G401 (cell line): ENCODE measurements at regions not wholly inside any gene's neighbourhood (a gene's known extent, or its start where the extent isn't known, plus 50 kb on each side); places are given as distances from the start of the nearest gene placed in this dataset.

Source experiments
- DNase-seq: peaks from one replicate; pipeline ENCODE4 v3.0.0-alpha.2; 2015; ENCODE audit warnings: low spot score
- in situ Hi-C: cut with HindIII; loops from 2 replicates; pipeline ENCODE4 v1.10.0; 2016; ENCODE audit warnings: low sequenced_read_pairs, mixed read lengths

DNA sequence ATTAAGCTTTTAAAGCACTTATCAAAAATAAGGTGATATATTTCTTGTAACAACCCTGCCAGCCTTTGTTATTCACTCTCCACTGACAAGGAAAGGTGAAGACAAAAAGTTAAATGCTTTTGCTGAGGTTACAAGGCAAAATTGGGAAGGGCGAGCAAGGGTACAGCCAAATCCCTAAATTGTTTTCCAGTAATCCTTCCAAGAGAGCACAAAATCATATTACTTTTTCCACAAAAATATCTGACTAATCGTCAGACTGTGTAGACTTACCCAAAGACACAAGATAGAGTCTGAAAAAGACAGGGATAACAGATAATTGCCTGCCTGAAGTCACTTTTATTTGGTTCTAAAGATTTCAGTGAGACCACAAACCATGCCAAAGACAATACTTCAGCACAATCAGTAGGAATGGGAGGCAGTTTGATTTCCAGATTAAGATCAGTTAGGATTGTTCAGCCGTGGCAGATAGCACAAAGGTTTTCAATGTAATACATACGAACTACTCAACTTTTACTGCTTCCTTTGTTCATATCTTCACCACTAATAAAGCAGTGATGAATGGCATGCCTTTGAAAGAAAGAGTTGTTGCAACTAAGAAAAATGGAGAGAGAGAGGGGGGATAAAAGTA, 383.8 kb upstream of the TUSC1 start:
- in situ Hi-C loops: no loop called here
- DNase-seq: no peak

DNA sequence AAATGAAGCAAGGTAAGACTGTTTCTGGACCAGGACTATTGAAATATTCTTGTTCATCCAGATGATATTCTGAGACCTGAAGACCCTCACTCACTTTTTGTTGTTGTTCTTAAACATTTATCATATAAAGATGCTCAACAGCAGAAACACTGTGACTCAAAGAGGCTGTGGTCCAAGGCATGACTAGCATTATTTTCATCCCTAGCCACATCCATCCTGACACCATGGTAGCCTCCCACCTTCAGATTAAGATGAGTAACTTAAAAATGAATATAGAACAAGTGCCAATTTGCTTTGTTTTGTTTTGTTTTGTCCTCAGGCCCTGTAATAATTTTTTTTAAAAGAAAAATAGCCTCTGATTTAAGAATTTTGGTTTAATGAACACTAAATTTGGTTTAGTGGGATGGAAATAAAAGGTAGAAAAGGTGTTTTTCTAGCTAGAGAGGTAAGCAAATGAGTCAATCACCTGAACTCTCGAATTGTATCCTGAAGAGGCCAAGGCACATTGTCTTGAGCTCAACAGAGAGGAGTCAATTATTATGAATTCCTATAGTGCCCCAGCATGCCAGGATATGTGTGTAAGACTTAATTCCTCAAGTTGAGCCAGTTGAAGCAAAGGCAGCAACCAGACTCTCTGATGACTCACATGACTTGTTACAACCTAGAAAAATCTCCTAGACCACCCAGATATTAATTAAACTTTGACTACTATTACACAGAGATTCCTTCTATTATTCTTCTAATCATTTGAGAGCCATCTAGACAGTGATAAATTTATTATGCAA, 380.1 kb upstream of the TUSC1 start:
- in situ Hi-C loops: no loop called here

DNA sequence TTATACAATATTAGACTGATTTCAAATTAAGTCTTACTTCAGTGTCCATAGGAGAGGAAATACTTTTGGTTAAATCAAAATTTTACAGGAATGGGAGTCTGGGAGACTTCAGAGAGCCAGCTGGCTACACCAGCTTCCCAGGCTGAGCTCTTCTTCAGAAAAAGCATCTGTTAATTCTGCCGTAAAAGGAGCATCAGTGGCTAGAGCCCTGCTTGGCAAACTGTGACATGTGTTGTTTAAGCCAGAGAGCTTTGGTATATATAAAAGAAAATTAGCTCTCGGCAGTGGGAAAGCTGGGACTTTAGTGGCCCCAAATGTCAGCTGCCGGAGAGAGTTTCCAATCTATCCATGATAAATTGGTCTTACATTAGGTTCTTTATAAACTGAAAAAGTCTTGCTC, 378.8 kb upstream of the TUSC1 start:
- in situ Hi-C loops: no loop called here
- DNase-seq: no peak

More for the DNA sequence above, 380.1 kb upstream of the TUSC1 start:
- no peak for DNase-seq

DNA sequence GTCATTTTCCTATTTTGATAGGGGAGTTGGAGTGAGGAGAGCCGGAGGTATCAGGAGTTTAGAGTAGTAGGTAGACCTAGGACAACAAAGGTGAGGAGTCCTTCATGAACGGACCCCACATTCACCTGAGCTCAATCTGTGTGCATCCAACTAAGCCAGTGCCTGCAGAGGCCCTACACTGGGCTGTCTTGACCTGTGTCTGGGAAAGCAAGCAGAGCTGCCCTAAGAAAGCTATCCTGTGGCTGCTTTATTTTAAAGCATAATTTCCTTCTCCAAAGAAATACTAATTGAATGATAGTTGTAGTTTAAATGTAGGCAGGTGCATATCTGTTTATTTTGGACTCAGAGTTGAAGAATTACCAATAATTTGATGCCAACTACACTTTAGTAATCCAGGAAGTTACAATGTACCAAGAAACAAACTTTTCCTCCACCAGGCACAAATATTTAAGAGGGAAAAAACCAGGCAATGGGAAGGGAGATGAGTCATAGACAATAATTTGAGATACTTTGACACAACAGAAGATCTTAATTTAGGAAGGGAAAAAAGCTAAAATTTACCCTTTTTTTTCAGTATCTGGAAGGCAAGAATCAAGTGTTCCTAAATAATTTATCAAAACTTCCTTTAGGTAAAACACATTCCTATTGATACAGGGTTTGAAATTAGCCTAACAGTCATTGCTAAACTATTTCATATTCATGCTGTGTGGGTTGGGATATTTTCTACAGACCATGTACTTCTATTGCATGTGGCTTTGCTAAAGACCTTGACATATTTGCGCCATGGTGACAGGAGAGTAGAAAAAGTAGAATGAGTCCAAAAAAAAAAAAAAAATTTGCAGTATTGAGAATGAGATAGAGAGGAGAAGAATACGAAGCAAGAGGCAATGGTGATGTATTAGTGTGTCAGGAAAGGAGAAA, 376.6 kb upstream of the TUSC1 start:
- no peak for DNase-seq
- in situ Hi-C loops: no loop called here

DNA sequence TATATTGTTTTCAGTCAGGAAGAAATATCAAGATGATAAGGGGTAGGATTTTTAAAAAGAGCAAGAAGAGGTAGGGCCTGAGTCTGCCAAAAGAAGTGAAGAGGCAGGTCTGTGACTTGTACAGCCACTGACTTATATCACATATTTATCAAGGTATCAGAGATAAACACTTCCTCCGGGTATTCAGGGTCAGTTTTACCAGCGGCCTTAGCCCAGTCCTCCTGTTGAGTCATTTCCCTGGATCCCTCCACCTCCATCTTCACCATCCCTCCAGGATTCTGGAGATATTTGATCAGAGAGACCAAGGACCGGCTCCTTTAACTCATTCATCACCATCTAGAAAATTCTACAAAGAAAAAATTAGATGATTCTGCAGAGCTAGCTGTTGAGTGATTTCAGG, 375.7 kb upstream of the TUSC1 start:
- no peak for DNase-seq
- in situ Hi-C loops: no loop called here

DNA sequence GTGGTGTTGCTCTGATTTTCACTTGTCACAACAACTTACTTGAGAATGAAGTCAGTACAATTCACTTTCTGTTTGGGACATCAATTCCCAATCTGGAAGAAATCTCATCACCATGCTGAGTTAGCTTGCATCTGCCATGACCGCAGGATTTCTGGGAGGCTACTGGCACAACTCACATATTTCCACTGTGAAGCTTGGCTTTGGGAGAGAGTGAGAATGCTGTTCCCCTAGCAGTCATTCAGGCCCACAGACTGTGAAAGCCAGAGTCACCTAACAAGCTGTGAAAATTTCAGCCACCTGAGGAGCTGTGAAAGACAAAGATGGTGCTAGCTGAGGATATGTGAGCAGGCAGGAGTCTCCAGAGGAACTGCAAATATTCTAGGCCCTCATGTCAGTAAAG, 365.2 kb upstream of the TUSC1 start:
- no peak for DNase-seq
- in situ Hi-C loops: no loop called here

DNA sequence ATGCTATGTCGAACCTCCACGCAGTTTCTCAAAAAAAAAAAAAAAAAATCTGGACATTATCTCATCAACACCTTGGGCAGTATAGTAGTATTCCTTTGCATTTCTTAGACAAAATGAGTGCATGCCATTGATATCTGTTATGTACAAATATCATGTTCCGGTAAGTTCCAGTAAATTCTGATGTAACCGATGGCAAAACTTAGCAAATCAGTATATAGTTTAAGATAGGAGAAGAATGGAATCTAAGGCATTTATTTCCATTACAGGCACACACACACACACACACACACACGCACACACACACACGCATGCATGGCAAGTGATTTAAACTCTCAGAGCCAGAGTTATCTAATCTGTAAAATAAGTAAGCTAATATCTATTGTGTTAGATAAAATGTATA, 356.5 kb upstream of the TUSC1 start:
- DNase-seq: no peak
- in situ Hi-C loops: no loop called here

DNA sequence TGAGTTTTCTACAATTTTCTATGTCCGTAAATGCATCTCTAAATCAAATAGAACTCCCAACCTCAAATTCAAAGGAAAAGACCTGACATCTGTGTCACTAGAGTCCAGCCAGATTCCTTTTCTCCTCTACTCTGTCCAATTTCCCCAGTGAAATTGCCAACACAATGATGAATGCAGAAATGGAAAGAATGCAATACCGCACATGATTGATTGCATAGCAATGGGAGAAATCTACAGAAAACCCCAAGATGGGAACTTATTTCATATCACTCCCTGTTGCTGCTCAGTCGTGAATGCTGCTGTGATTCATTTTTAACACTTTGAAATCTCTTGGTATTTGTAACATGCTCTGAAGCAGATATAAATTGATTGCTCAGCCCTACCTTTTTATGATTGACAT, 355.1 kb upstream of the TUSC1 start:
- in situ Hi-C loops: no loop called here
- no peak for DNase-seq

DNA sequence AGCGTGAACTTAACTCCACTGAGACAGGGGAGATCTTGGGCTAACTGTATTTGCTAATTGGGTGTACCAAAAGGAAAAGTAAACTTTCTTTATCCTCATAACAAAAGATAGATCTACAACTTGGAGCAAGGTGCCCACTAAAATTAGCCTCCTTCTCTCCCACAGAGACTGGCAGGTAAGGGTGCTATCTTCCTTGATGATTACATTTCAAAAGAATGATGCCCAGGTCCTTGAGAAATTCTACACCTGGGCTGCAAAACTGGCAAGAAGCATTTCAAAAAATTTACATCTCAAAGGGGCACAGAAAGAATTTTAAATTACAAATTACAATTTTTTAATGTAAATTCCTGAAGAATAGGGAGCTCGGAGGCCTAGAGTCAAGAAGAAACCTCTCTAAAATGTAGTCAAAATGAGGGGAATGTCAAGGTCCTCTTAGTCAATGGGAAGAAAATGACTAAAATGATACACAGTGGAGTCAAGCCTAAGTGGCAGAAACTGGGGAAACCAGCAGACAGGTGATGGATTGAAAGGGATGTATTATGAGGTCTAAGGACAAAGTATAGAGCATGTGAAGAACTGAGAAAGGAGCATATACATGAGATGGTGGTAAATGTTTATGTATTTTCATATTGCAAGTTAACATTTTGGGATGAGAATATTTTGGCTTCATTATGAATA, 348.3 kb upstream of the TUSC1 start:
- no peak for DNase-seq
- in situ Hi-C loops: no loop called here

DNA sequence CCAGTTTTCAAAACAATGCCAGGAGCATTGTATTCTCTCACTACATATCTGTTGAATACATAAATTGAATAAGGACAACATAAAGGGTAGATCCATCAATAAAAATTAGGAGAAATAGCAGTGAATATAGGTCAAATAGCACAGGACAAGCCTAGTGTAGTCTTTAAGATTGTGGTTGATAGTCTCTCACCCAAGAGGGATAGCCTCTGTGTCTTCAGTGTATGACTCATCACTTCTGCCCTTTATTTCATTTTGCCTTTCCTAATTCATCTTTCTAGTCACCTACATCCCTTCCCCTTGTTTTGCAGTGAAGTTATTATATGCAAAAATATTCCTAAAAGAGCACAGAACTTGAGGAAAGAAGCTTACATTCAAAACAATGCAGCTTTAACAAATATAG, 335.0 kb upstream of the TUSC1 start:
- DNase-seq: no peak
- in situ Hi-C loops: no loop called here

DNA sequence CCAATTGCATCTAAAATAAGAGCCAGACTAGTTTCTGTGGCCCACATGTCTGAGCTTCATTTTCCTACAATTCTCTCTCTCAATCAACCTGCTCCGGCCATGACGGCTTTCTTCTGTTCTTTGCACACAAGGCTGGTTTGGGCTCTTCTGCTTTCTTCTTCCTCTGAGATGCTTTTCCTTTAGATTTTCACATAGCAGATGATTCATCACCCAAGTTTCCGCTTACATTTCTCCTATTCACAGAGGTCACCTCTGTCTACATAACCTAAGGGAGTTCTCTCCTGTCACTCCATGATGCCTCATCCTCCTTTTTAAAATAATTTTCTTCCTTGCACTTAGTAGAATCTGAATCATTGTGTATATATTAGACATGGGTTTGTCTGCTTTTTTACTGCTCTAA, 334.6 kb upstream of the TUSC1 start:
- DNase-seq: no peak
- in situ Hi-C loops: no loop called here

DNA sequence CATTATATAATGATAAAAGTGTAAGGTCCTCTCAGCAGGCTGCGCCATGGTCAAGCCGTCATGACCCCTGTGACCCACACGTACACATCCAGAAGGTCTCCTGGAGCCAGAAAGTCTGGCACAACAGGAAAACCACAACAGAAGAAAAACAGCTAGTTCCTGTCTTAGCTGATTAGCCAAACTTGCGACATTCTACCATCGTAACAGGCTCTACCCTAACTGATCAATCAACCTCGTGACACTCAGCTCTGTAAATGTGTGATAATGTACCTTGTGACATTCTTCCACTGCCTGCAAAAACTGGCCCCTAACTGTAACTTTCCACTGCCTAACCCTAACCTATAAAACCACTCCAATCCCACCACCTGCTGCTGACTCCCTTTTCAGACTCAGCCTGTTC, 316.4 kb upstream of the TUSC1 start:
- in situ Hi-C loops: no loop called here
- DNase-seq: no peak

DNA sequence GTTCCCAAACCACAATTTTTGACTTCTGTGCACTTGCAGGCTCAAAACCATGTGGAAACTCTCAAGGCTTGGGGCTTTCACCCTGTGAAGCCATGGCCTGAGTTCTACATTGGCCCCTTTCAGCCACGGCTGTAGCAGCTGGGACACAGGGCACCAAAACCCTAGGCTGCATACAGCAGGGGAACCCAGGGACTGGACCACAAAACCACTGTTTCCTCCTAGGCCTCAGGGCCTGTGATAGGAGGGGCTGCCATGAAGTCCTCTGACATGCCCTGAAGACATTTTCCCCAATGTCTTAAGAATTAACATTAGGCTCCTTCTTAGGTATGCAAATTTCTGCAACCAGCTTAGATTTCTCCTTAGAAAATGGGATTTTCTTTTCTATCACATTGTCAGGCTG, 312.1 kb upstream of the TUSC1 start:
- no peak for DNase-seq
- in situ Hi-C loops: no loop called here

DNA sequence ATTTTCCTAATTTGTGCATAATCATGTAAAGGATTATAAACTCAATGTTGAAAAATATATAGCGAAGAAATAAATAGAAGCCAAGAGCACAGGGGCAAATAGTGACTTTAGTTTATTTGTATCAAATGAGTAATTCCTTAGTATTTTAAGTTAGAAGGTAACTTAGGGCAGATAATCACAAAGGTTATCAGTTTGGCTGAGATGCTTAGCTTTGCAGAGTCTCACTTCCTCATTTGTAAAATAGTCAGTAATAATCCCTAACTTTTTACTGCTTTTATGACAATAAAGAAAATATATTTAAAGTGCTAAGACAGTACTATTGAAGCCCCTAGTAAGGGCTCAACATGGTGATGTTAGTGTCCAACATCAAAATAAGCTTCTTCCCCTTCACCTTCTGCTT, 297.4 kb upstream of the TUSC1 start:
- no peak for DNase-seq
- in situ Hi-C loops: no loop called here

DNA sequence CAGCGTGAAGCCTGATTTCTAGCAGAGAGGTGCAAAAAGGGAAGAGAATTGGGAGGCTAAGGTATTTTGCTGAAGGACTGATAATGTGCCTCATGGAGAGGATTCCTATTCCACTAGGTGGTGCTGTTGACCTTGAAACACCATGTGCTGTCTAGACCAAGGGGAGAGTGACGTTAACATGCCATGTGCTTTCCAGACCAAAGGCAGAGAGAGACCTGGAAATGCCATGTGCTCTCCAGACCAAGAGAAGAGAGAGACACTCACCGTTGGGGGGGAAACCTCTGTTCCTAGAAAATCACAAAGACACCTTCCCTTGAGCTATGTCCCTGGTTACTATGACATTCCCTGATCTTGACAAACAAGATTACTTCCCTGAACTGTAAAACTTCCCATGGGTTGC, 286.0 kb upstream of the TUSC1 start:
- peak; percentile 8 for DNase-seq
- in situ Hi-C loops: no loop called here

DNA sequence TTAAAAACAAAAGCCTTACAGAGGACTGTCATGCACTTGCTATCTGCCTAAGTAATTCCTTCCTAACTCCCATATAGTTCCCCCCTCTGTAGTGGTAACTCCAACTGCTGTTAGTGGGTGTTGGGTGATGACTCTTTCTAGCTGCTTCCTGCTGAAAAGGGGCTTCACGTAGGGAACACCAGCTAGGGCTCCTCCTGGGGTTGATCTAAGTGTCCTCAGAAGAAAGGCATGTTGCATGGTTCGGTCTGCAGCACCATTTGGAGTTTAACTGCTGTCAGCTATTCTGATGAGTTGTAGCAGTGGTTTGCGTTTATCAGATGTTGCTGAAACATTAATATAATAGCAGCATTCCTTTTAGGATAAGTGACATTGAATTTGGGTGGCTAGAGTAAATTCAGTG, 281.9 kb upstream of the TUSC1 start:
- no peak for DNase-seq
- in situ Hi-C loops: no loop called here

DNA sequence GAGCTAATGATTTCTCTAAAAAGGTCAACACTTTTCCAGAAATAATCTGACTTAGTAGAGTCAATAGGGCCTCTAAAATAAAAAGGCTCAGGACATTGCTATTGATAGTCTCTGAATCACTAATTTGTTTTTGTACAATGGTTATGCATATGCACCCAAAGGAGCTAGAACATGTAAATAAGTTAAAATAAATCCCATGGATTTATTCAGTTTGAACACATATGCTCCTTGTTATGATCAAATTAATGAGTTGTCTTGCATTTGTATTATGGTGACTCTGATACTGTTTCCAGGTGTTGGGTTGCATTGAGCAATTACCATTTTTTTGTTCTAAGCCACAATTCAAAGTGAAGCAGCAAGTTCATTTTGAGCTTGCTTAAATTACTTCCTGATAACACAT, 276.0 kb upstream of the TUSC1 start:
- in situ Hi-C loops: no loop called here
- no peak for DNase-seq

DNA sequence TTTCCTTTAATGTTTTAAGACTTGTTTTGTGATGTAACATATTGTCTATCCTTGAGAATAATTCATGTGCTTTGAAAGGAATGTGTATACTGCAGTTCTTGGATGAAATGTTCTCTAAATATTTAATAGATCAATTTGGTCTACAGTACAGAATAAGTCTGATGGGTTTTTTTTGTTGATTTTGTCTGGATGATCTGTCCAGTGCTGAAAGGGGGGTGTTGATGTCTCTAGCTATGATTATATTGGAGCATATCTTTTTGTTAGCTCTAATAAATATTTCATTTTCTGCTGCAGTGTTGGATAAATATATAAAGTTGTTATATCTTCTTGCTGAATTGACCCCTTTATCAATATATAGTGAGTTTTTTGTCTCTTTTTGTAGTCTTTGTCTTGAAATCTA, 269.9 kb upstream of the TUSC1 start:
- DNase-seq: no peak
- in situ Hi-C loops: no loop called here

DNA sequence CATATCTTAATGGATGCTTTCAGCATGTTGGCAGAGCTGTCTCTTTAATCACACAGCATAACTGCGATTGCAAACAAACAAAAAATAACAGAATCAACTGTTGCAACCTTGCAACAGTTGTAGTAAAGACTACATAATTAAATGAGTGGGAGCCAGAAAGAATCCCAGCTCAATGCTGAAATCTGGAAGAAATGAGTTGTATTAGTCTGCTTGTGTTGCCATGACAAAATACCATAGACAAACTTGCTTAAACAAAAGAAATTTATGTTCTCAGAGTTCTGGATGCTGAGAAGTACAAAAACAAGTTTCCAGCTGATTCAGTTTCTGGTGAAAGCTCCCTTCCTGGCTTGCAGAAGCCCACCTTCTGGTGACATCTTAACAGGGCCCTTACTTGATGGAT, 260.9 kb upstream of the TUSC1 start:
- no peak for DNase-seq
- in situ Hi-C loops: no loop called here

DNA sequence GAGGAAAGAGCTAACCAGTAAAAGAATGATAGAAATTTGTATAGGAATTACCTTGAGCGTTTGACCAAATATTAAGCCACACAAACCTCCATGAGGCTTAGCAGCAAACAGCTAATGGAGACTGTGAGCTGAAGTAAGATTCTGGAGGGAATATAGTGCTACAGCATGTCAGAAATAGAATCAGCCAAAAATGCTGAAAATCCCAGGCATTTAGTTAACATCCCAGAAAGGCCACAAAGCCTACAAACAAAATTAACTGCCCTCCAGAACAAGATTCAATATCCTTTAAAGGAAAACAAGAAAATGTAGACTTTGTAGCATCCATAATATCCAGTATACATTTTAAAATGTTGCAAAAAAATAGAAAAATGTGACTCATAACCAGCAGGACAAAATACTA, 257.8 kb upstream of the TUSC1 start:
- in situ Hi-C loops: no loop called here
- no peak for DNase-seq
